CD4-positive, alpha-beta T cell treated with Interleukin-21 for 1 hour (primary cell): ENCODE measurements at regions not wholly inside any gene's neighbourhood (a gene's known extent, or its start where the extent isn't known, plus 50 kb on each side); places are given as distances from the start of the nearest gene placed in this dataset.
"Not testable (repeated sequence)": the region's sequence is repeated elsewhere in the genome, so short reads cannot be mapped to it uniquely, and the experiment has no call there.

Experiments used
- DNase-seq: peaks from one replicate; pipeline ENCODE4 v3.0.0-alpha.2; 2020

- DNase-seq: no peak
Measured at GRCh38 chr9:75417471-75417870, 329.2 kb downstream of the OSTF1 start.

- no peak for DNase-seq
Measured at GRCh38 chr9:75418518-75418917, 330.2 kb downstream of the OSTF1 start.

- DNase-seq: no peak
Measured at GRCh38 chr9:75422944-75423522, 334.7 kb downstream of the OSTF1 start.

- DNase-seq: no peak
Measured at GRCh38 chr9:75429531-75430475, 341.5 kb downstream of the OSTF1 start.

GRCh38 chr9:75431375-75431774 lies 343.1 kb downstream of the OSTF1 start:
- no peak for DNase-seq

GRCh38 chr9:75432386-75432785 lies 344.1 kb downstream of the OSTF1 start:
- DNase-seq: no peak

- DNase-seq: no peak
Measured at GRCh38 chr9:75432888-75433287, 344.6 kb downstream of the OSTF1 start.

- DNase-seq: no peak
Measured at GRCh38 chr9:75438716-75439115, 350.4 kb downstream of the OSTF1 start.

GRCh38 chr9:75440914-75441313 lies 352.6 kb downstream of the OSTF1 start:
- no peak for DNase-seq

- DNase-seq: no peak
Measured at GRCh38 chr9:75445144-75445543, 356.8 kb downstream of the OSTF1 start.

GRCh38 chr9:75447281-75447680 lies 359.0 kb downstream of the OSTF1 start:
- DNase-seq: no peak

- DNase-seq: no peak
Measured at GRCh38 chr9:75448281-75448680, 360.0 kb downstream of the OSTF1 start.

- no peak for DNase-seq
Measured at GRCh38 chr9:75448955-75449354, 360.6 kb downstream of the OSTF1 start.

- no peak for DNase-seq
Measured at GRCh38 chr9:75451045-75451444, 362.7 kb downstream of the OSTF1 start.

- DNase-seq: no peak
Measured at GRCh38 chr9:75451505-75451904, 363.2 kb downstream of the OSTF1 start.

- no peak for DNase-seq
Measured at GRCh38 chr9:75452512-75452911, 364.2 kb downstream of the OSTF1 start.

- no peak for DNase-seq
Measured at GRCh38 chr9:75454043-75454442, 365.7 kb downstream of the OSTF1 start.

- no peak for DNase-seq
Measured at GRCh38 chr9:75454891-75455290, 366.6 kb downstream of the OSTF1 start.

- no peak for DNase-seq
Measured at GRCh38 chr9:75455444-75455921, 367.2 kb downstream of the OSTF1 start.

GRCh38 chr9:75456698-75457097 lies 368.4 kb downstream of the OSTF1 start:
- no peak for DNase-seq

GRCh38 chr9:75457474-75458011 lies 369.2 kb downstream of the OSTF1 start:
- no peak for DNase-seq

GRCh38 chr9:75459311-75459710 lies 371.0 kb downstream of the OSTF1 start:
- not testable (repeated sequence) for DNase-seq

- DNase-seq: no peak
Measured at GRCh38 chr9:75461183-75461582, 372.9 kb downstream of the OSTF1 start.

- DNase-seq: no peak
Measured at GRCh38 chr9:75462866-75463265, 374.6 kb downstream of the OSTF1 start.
